DOHH2 (cell line): ENCODE measurements at regions not wholly inside any gene's neighbourhood (a gene's known extent, or its start where the extent isn't known, plus 50 kb on each side); places are given as distances from the start of the nearest gene placed in this dataset.

Experiments used
- EZH2phosphoT487 ChIP-seq: fragments of 200-600 bp; sonication (generic); IDR thresholded peaks from 2 replicates; pipeline ENCODE4 v1.6.1; 2017; ENCODE audit warnings: borderline replicate concordance, mild to moderate bottlenecking, antibody characterized with exemption, low read length, moderate library complexity, mixed read lengths
- TF ChIP-seq, protein P1 (sequence below): fragments of 200-600 bp; sonication (generic); IDR thresholded peaks from one replicate; pipeline ENCODE4 v1.5.1; 2014; ENCODE audit warnings: antibody characterized with exemption, mild to moderate bottlenecking, low read depth, low read length; ENCODE audit not compliant: poor library complexity, severe bottlenecking

DNA sequence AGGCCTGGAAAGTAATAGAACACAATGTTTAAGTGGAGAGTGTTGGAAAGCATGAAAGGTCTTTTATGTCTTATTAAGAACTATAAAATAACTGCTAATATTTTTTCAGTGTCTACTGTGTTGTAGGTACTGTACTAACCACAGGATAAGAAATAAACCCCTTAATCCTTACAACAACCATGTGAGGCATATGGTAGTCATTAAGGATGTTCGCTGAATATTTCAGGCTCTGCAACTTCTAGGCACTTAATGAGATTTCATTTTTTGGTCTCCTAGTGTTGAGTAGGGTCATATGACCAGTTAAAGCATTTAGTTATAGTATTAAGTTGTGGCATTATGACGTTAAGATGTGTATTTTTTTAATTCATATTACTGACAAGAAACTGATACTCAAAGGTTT lies 346.6 kb upstream of the KCNH7 start:
- TF ChIP-seq, protein P1, sequence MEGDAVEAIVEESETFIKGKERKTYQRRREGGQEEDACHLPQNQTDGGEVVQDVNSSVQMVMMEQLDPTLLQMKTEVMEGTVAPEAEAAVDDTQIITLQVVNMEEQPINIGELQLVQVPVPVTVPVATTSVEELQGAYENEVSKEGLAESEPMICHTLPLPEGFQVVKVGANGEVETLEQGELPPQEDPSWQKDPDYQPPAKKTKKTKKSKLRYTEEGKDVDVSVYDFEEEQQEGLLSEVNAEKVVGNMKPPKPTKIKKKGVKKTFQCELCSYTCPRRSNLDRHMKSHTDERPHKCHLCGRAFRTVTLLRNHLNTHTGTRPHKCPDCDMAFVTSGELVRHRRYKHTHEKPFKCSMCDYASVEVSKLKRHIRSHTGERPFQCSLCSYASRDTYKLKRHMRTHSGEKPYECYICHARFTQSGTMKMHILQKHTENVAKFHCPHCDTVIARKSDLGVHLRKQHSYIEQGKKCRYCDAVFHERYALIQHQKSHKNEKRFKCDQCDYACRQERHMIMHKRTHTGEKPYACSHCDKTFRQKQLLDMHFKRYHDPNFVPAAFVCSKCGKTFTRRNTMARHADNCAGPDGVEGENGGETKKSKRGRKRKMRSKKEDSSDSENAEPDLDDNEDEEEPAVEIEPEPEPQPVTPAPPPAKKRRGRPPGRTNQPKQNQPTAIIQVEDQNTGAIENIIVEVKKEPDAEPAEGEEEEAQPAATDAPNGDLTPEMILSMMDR: no peak
- TF ChIP-seq EZH2phosphoT487: no peak
